Kidney (tissue), 13 donors: ENCODE measurements at regions not wholly inside any gene's neighbourhood (a gene's known extent, or its start where the extent isn't known, plus 50 kb on each side); places are given as distances from the start of the nearest gene placed in this dataset.

Source experiments
- DNase-seq, 5 donors: peaks; one replicate each; pipeline ENCODE4 v3.0.0-alpha.2; 2013 to 2020
- FAIRE-seq: peaks from 2 replicates; lab custom pipeline; 2012; peaks lifted over from hg19 to GRCh38; lab: Jason Lieb, UNC
- H3K27ac ChIP-seq, 2 donors: one replicate each; pipeline ENCODE4 v1.7.0; 2013; ENCODE audit warnings: low read depth in 2 of 2, low read length in 2 of 2, inconsistent platforms in 1 of 2
- H3K27me3 ChIP-seq: one replicate; pipeline ENCODE4 v1.7.1; 2013; ENCODE audit warnings: low read length, inconsistent platforms; ENCODE audit not compliant: control insufficient read depth, insufficient read depth
- H3K36me3 ChIP-seq, 3 donors: one replicate each; pipeline versions ENCODE4 v1.7.0 to v1.7.1; 2013; ENCODE audit warnings: low read length in 3 of 3, control low read depth in 1 of 3, inconsistent platforms in 1 of 3; ENCODE audit not compliant: insufficient read depth in 3 of 3, control insufficient read depth in 2 of 3
- H3K4me1 ChIP-seq, 3 donors: one replicate each; pipeline versions ENCODE4 v1.7.0 to v1.7.1; 2013; ENCODE audit warnings: low read length in 3 of 3, inconsistent platforms in 1 of 3, low read depth in 1 of 3; ENCODE audit not compliant: control insufficient read depth in 2 of 3, insufficient read depth in 2 of 3
- H3K4me3 ChIP-seq, 3 donors: one replicate each; pipeline versions ENCODE4 v1.7.0 to v1.8.1; 2013; ENCODE audit warnings: low read length in 3 of 3, control low read depth in 1 of 3, inconsistent platforms in 1 of 3
- H3K9ac ChIP-seq, 3 donors: one replicate each; pipeline versions ENCODE4 v1.7.0 to v1.7.1; 2013; ENCODE audit warnings: low read length in 3 of 3, control low read depth in 1 of 3, inconsistent platforms in 1 of 3
- H3K9me3 ChIP-seq, 3 donors: one replicate each; pipeline versions ENCODE4 v1.7.0 to v1.7.1; 2013; ENCODE audit warnings: low read length in 3 of 3, control low read depth in 1 of 3, inconsistent platforms in 1 of 3; ENCODE audit not compliant: control insufficient read depth in 2 of 3, insufficient read depth in 1 of 3
- intact Hi-C: fragments of 100-400 bp; cut with DNase I; formaldehyde crosslinking; loops from one replicate; pipeline ENCODE4 v1.11.1; 2022
- TF ChIP-seq, protein P1 (sequence below): IDR thresholded peaks from 3 replicates; pipeline ENCODE4 v1.5.1; 2012; ENCODE audit warnings: mild to moderate bottlenecking, moderate library complexity, borderline replicate concordance; ENCODE audit not compliant: insufficient read depth; ENCODE audit errors: extremely low read depth
- donor health status: control.
- donor health status: control.
- donor health status: control.
- donor health status: control.
- donor health status: control.
- donor health status: DM: yes; HTN: yes; CAD: no.
- donor health status: Normal renal cell carcinoma (clear cell type).

- Histone ChIP-seq H3K27ac (no peak overlapping the region), H3K9ac (no peak overlapping the region), H3K36me3 (no peaks in the 10 kb centered on the region), H3K4me1 (no peaks in the 10 kb centered on the region), H3K9me3 (no peaks in the 10 kb centered on the region), H3K27me3 (no peaks in the 10 kb centered on the region), H3K4me3 (no peak overlapping the region)
- intact Hi-C loops, result no loop called here
- DNase-seq (peak in 4 of 5 donors; percentile 26 to 63 (median 47)), FAIRE-seq (no peak)
- TF ChIP-seq, protein P1, sequence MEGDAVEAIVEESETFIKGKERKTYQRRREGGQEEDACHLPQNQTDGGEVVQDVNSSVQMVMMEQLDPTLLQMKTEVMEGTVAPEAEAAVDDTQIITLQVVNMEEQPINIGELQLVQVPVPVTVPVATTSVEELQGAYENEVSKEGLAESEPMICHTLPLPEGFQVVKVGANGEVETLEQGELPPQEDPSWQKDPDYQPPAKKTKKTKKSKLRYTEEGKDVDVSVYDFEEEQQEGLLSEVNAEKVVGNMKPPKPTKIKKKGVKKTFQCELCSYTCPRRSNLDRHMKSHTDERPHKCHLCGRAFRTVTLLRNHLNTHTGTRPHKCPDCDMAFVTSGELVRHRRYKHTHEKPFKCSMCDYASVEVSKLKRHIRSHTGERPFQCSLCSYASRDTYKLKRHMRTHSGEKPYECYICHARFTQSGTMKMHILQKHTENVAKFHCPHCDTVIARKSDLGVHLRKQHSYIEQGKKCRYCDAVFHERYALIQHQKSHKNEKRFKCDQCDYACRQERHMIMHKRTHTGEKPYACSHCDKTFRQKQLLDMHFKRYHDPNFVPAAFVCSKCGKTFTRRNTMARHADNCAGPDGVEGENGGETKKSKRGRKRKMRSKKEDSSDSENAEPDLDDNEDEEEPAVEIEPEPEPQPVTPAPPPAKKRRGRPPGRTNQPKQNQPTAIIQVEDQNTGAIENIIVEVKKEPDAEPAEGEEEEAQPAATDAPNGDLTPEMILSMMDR, result no peak
These were observed 87.4 kb upstream of the SHISAL1 start for GRCh38 chr22:44399906-44400762.

GRCh38 chr22:44398856-44399837, 86.4 kb upstream of the SHISAL1 start:
- Histone ChIP-seq H3K9ac (no peak overlapping the region), H3K27ac (no peak overlapping the region), H3K9me3 (no peaks in the 10 kb centered on the region), H3K4me3 (no peak overlapping the region), H3K4me1 (no peaks in the 10 kb centered on the region), H3K27me3 (no peaks in the 10 kb centered on the region), H3K36me3 (no peaks in the 10 kb centered on the region)
- FAIRE-seq, result no peak
- TF ChIP-seq, protein P1, result no peak
- DNase-seq, result peak in 2 of 5 donors; percentile 5 to 30
- intact Hi-C loops, result no loop called here

DNA sequence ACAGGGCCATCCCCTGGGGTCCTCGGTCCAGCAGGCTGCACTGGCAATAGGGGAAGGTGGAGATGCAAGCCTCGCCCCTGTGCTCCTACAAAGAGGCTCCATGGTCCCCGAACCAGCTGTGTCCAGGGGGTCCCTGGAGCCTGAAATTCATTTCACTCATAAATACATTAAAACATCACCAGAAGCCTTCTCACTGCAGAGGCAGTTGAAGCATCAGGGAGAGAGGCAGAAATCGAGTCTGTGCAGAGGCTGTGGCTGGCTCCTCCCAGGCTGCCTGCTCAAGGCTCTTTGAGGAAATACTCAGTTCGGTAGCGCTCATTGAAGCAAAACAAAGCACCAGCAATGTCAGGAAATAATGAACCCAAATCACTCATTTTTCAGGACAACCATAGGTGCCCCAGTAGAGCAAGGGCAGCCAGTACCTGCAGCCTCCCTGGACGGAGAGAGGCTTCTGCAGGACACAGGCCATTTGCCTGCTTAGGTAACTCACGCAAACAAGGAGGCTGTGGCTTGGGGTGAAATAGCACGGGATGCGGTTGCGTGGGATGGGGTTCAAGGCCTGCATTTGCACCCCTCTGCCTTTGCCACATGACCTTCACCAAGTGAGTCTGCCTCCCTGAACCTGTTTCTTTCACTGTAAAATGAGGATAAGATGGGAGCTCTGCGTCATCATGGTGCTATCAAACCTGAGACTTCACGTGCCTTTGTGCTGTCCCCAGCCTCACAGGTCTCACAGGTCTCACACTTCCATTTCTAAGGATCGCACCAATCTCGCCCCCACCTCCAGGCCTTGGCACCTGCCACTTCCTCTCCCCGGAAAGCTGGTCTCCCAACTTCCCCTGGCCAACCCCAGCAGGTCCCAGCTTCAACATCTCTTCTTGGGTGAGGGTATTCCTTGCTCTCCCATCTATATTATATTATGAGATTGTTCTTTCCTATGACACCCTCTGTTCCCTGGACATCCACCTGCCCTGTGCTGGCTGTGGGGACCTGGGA, 84.3 kb upstream of the SHISAL1 start:
- H3K27me3 ChIP-seq, result no peaks in the 10 kb centered on the region
- FAIRE-seq (no peak), DNase-seq (peak in 4 of 5 donors; percentile 20 to 52 (median 47))
- no peaks in the 10 kb centered on the region for H3K9me3 ChIP-seq
- H3K4me3 ChIP-seq, result no peak overlapping the region
- intact Hi-C loops, result no loop called here
- H3K4me1 ChIP-seq, result no peaks in the 10 kb centered on the region
- TF ChIP-seq, protein P1, result no peak
- H3K36me3 ChIP-seq, result no peaks in the 10 kb centered on the region
- no peak overlapping the region for H3K27ac ChIP-seq
- no peak overlapping the region for H3K9ac ChIP-seq
